ENCODE measurements at regions not wholly inside any gene's neighbourhood (a gene's known extent, or its start where the extent isn't known, plus 50 kb on each side); places are given as distances from the start of the nearest gene placed in this dataset.

GRCh38 chr15:98417346-98417745 is 231.0 kb upstream of the IGF1R start:
- TF ChIP-seq POLR2AphosphoS5 (IDR thresholded peaks at IDR 0.05; ENCODE audit: low read depth, low read length) (no peak), REST (IDR thresholded peaks at IDR 0.05; ENCODE audit: insufficient read depth in 1 of 2, low read depth in 2 of 2, low read length in 2 of 2) (no peak), FOXP2 (optimal IDR thresholded peaks at IDR 0.05; ENCODE audit: borderline replicate concordance, extremely low read depth, extremely low read length, insufficient read depth) (no peak)

All from PFSK-1 (cell line).